K562 (cell line): ENCODE measurements at regions not wholly inside any gene's neighbourhood (a gene's known extent, or its start where the extent isn't known, plus 50 kb on each side); places are given as distances from the start of the nearest gene placed in this dataset.

Experiments
- ATAC-seq: fragments of 200-7000 bp; cut with Tn5 transposase; 3 replicates; pipeline ENCODE4 v1.9.1; 2020; ENCODE audit warnings: moderate library complexity
- BruUV-seq: library from RNA; stranded (reverse); fragments of 400-500 nt; replicated peaks from 2 replicates; lab custom pipeline; 2021; lab: Mats Ljungman, UMichigan
- CTCF ChIA-PET: fragments of 300-600 bp; formaldehyde crosslinking; extraction: SDS; loops from one replicate; lab custom pipeline; 2021; ENCODE audit warnings: low intra/inter-chr PET ratio; lab: Yijun Ruan, JAX
- POLR2A ChIA-PET: fragments of 300-600, 350-650 bp; sonication (Branson Sonifier 250); formaldehyde crosslinking; extraction: SDS; loops from one replicate; lab custom pipeline; 2021; ENCODE audit warnings: antibody characterized with exemption, inconsistent platforms; lab: Yijun Ruan, JAX
- DNase-seq, 4 experiments: peaks; one replicate each; pipeline versions ENCODE4 v3.0.0 to v3.0.0-alpha.2; 2011 to 2018; ENCODE audit warnings: low spot score in 3 of 4, mixed read lengths in 3 of 4; ENCODE audit errors: extremely low read depth in 1 of 4
- FAIRE-seq: peaks from 2 replicates; lab custom pipeline; 2011; peaks lifted over from hg19 to GRCh38; lab: Jason Lieb, UNC
- H2AFZ ChIP-seq: 2 replicates; pipeline ENCODE4 v1.6.0; 2011; ENCODE audit warnings: low read depth, low read length, control low read depth, inconsistent platforms
- H3K27ac ChIP-seq: fragments of 200-600 bp; 3 replicates; pipeline ENCODE4 v1.8.0; 2011; ENCODE audit warnings: low read depth, mild to moderate bottlenecking, control low read depth, inconsistent platforms, low read length, moderate library complexity, mixed read lengths; ENCODE audit errors: extremely low read depth
- H3K27me3 ChIP-seq, 2 experiments: fragments of 300-600 bp in 1 of 2; 2 replicates in 1 of 2; 3 replicates in 1 of 2; pipeline versions ENCODE4 v1.6.0 to v1.8.0; 2011; ENCODE audit warnings: inconsistent platforms in 2 of 2, low read length in 2 of 2, mild to moderate bottlenecking in 1 of 2, mixed read lengths in 1 of 2, moderate library complexity in 1 of 2; ENCODE audit not compliant: control insufficient read depth in 2 of 2, insufficient read depth in 2 of 2
- H3K36me3 ChIP-seq: fragments of 300-600 bp; 3 replicates; pipeline ENCODE4 v1.8.0; 2011; ENCODE audit warnings: mild to moderate bottlenecking, low read length, inconsistent platforms; ENCODE audit not compliant: control insufficient read depth, insufficient read depth
- H3K4me1 ChIP-seq, 2 experiments: fragments of 200-600 bp in 1 of 2; replicated peaks in 1 of 2; 2 replicates in 1 of 2; 3 replicates in 1 of 2; pipeline versions ENCODE4 v1.5.1 to v1.8.0; 2011; ENCODE audit warnings: inconsistent platforms in 2 of 2, low read length in 2 of 2, mild to moderate bottlenecking in 1 of 2, mixed read lengths in 1 of 2, moderate library complexity in 1 of 2; ENCODE audit not compliant: control insufficient read depth in 2 of 2, insufficient read depth in 2 of 2
- H3K4me2 ChIP-seq: 2 replicates; pipeline ENCODE4 v1.6.1; 2011; ENCODE audit warnings: low read length, control low read depth, inconsistent platforms, mixed read lengths; ENCODE audit not compliant: insufficient read depth
- H3K4me3 ChIP-seq: fragments of 200-600 bp; sonication (generic), shearing (Covaris generic); 2 replicates; pipeline ENCODE4 v1.5.1; 2016; ENCODE audit warnings: control low read depth, inconsistent platforms
- H3K79me2 ChIP-seq: fragments of 200-600 bp; 3 replicates; pipeline ENCODE4 v1.8.0; 2011; ENCODE audit warnings: low read length, inconsistent platforms; ENCODE audit not compliant: control insufficient read depth, insufficient read depth
- H3K9ac ChIP-seq, 2 experiments: 2 replicates each; pipeline versions ENCODE4 v1.6.0 to v1.6.1; 2011; ENCODE audit warnings: low read depth in 2 of 2, low read length in 2 of 2, control low read depth in 1 of 2, inconsistent platforms in 1 of 2, mild to moderate bottlenecking in 1 of 2, mixed read lengths in 1 of 2; ENCODE audit not compliant: insufficient read depth in 1 of 2
- H3K9me1 ChIP-seq: one replicate; pipeline ENCODE4 v1.6.0; 2011; ENCODE audit warnings: inconsistent platforms, mild to moderate bottlenecking, low read length, moderate library complexity; ENCODE audit not compliant: control insufficient read depth, insufficient read depth
- H3K9me3 ChIP-seq: replicated peaks from 2 replicates; pipeline ENCODE4 v1.5.1; 2011; ENCODE audit warnings: low read depth, low read length, inconsistent platforms; ENCODE audit not compliant: control insufficient read depth, insufficient read depth
- H4K20me1 ChIP-seq: replicated peaks from 2 replicates; pipeline ENCODE4 v1.6.1; 2011; ENCODE audit warnings: low read length, inconsistent platforms, mixed read lengths; ENCODE audit not compliant: control insufficient read depth, insufficient read depth
- BRD4 ChIP-seq: fragments of 200-600 bp; sonication (generic); IDR thresholded peaks from 2 replicates; pipeline ENCODE4 v1.6.1; 2017; ENCODE audit warnings: inconsistent platforms
- CBFA2T3 ChIP-seq: fragments of 450-650 bp; IDR thresholded peaks from 2 replicates; pipeline ENCODE4 v1.6.1; 2017
- CXXC5 ChIP-seq: fragments of 250-450 bp; sonication (Bioruptor Pico); IDR thresholded peaks from 2 replicates; pipeline ENCODE4 v1.8.0; 2022; ENCODE audit warnings: inconsistent platforms, mild to moderate bottlenecking, moderate library complexity
- GATAD2B ChIP-seq: fragments of 450-650 bp; IDR thresholded peaks from 2 replicates; pipeline ENCODE4 v1.6.1; 2017; ENCODE audit warnings: mild to moderate bottlenecking, borderline replicate concordance
- HIVEP1 ChIP-seq: fragments of 250-450 bp; sonication (Bioruptor Pico); IDR thresholded peaks from 2 replicates; pipeline ENCODE4 v1.4.0; 2020; ENCODE audit warnings: mild to moderate bottlenecking
- NCOA2 ChIP-seq, 2 experiments: fragments of 450-650 bp; IDR thresholded peaks; 2 replicates each; pipeline ENCODE4 v1.6.1; 2018; ENCODE audit warnings: mild to moderate bottlenecking in 2 of 2, moderate library complexity in 1 of 2; ENCODE audit not compliant: partially characterized antibody in 2 of 2
- NFYB ChIP-seq: IDR thresholded peaks from 2 replicates; pipeline ENCODE4 v1.6.1; 2011; ENCODE audit warnings: mild to moderate bottlenecking, moderate library complexity; ENCODE audit not compliant: insufficient read length; ENCODE audit errors: extremely low read depth
- STAT5B ChIP-seq: fragments of 250-450 bp; sonication (Bioruptor Pico); IDR thresholded peaks from 2 replicates; pipeline ENCODE4 v1.8.0; 2021; ENCODE audit warnings: mild to moderate bottlenecking, inconsistent platforms
- TBP ChIP-seq: optimal IDR thresholded peaks from 2 replicates; pipeline ENCODE3; 2011; ENCODE audit warnings: low read depth, low read length, improper control_type of control experiment
- XRCC4 ChIP-seq: IDR thresholded peaks from one replicate; pipeline ENCODE4 v1.6.1; 2011; ENCODE audit not compliant: insufficient read depth, insufficient read length; ENCODE audit errors: extremely low read depth
- WGBS: fragments of 100-300 bp; shearing (Covaris generic); methylation state at CpG from one replicate; pipeline ENCODE4 v1.1.6; 2016; ENCODE audit warnings: low coverage, mixed read lengths; ENCODE audit not compliant: insufficient coverage; ENCODE audit errors: missing lambda C conversion rate; 5-methylcytosine and 5-hydroxymethylcytosine counted together
- in situ Hi-C: fragments of 300-500 bp; cut with MboI; formaldehyde crosslinking; loops from 4 replicates; pipeline ENCODE4 v1.15.0; 2018; ENCODE audit warnings: inconsistent platforms, mixed read lengths
- intact Hi-C: fragments of 100-400 bp; cut with micrococcal nuclease; formaldehyde crosslinking; loops from 2 replicates; pipeline ENCODE4 v1.14.2; 2022
- TF ChIP-seq, protein P1 (sequence below): fragments of 450-650 bp; IDR thresholded peaks from 2 replicates; pipeline ENCODE4 v1.6.1; 2018; ENCODE audit not compliant: partially characterized antibody
- TF ChIP-seq, protein P2 (sequence below): fragments of 450-650 bp; conservative IDR thresholded peaks from 2 replicates; pipeline ENCODE4 v1.6.1; 2016; ENCODE audit warnings: missing genetic modification characterization, low read depth, mild to moderate bottlenecking, control low read depth, missing compliant biosample characterization
- TF ChIP-seq, protein P3 (sequence below): fragments of 450-650 bp; IDR thresholded peaks from 2 replicates; pipeline ENCODE4 v1.6.1; 2016; ENCODE audit warnings: low read depth, mild to moderate bottlenecking, moderate library complexity
- TF ChIP-seq, protein P4 (sequence below): fragments of 450-650 bp; IDR thresholded peaks from 2 replicates; pipeline ENCODE4 v1.6.1; 2016; ENCODE audit warnings: antibody characterized with exemption

DNA sequence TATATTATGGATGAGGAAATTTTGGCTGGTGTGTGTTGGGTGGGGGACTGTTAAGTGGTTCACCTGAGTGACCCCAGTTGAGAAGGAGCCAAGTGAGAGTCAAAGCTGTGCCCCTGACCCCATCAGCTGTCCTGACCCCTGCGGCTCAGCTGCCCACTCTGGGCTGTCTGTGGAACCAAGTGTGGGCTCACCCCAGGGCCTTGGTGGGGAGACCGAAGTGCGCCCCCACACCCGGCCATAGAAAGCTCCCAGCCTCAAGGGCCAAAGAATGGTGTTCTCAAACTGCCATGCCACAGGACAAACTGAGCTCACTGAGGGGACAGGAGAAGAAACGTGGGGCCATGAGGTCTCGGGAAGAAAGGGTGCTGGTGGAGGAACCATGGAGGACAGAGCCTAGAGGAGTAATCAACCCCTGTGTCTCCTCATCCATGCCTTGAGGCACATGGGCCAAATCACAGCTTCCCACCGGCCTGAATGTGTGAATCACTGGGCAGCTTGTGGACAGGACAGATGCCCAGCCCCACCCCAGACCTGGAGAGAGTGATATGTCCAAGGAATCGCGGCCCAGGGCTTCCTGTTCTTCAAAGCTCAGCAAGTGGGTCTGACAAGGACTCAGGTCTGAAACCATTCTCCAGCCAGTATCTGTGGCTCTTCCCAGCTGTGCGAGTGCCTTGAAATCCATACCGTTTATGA, 86.2 kb upstream of the CACUL1 start:
- CTCF ChIA-PET = no interaction called here
- Histone ChIP-seq H3K27me3 (peaks cover 0 to 6% of the 10 kb centered on the region in 2 experiments; a peak in 2 of 5 replicates), H4K20me1 (no peaks in the 10 kb centered on the region), H2AFZ (no peak overlapping the region), H3K4me3 (no peak overlapping the region), H3K4me2 (no peak overlapping the region), H3K27ac (no peak overlapping the region), H3K9me3 (no peaks in the 10 kb centered on the region), H3K9me1 (no peaks in the 10 kb centered on the region), H3K4me1 (no peaks in the 10 kb centered on the region), H3K79me2 (no peaks in the 10 kb centered on the region), H3K9ac (no peak overlapping the region), H3K36me3 (no peaks in the 10 kb centered on the region)
- no peak for TF ChIP-seq BRD4
- TF ChIP-seq GATAD2B = no peak
- no peak for TF ChIP-seq XRCC4
- TF ChIP-seq CXXC5 (CRISPR knock-in tag) = no peak
- no peak for TF ChIP-seq HIVEP1 (CRISPR knock-in tag)
- TF ChIP-seq TBP = no peak
- TF ChIP-seq, protein P1, sequence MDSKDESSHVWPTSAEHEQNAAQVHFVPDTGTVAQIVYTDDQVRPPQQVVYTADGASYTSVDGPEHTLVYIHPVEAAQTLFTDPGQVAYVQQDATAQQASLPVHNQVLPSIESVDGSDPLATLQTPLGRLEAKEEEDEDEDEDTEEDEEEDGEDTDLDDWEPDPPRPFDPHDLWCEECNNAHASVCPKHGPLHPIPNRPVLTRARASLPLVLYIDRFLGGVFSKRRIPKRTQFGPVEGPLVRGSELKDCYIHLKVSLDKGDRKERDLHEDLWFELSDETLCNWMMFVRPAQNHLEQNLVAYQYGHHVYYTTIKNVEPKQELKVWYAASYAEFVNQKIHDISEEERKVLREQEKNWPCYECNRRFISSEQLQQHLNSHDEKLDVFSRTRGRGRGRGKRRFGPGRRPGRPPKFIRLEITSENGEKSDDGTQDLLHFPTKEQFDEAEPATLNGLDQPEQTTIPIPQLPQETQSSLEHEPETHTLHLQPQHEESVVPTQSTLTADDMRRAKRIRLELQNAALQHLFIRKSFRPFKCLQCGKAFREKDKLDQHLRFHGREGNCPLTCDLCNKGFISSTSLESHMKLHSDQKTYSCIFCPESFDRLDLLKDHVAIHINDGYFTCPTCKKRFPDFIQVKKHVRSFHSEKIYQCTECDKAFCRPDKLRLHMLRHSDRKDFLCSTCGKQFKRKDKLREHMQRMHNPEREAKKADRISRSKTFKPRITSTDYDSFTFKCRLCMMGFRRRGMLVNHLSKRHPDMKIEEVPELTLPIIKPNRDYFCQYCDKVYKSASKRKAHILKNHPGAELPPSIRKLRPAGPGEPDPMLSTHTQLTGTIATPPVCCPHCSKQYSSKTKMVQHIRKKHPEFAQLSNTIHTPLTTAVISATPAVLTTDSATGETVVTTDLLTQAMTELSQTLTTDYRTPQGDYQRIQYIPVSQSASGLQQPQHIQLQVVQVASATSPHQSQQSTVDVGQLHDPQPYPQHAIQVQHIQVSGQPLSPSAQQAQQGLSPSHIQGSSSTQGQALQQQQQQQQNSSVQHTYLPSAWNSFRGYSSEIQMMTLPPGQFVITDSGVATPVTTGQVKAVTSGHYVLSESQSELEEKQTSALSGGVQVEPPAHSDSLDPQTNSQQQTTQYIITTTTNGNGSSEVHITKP = no peak
- no peak for TF ChIP-seq STAT5B (CRISPR knock-in tag)
- TF ChIP-seq, protein P2, sequence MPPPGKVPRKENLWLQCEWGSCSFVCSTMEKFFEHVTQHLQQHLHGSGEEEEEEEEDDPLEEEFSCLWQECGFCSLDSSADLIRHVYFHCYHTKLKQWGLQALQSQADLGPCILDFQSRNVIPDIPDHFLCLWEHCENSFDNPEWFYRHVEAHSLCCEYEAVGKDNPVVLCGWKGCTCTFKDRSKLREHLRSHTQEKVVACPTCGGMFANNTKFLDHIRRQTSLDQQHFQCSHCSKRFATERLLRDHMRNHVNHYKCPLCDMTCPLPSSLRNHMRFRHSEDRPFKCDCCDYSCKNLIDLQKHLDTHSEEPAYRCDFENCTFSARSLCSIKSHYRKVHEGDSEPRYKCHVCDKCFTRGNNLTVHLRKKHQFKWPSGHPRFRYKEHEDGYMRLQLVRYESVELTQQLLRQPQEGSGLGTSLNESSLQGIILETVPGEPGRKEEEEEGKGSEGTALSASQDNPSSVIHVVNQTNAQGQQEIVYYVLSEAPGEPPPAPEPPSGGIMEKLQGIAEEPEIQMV (tag) = no peak
- TF ChIP-seq, protein P3, sequence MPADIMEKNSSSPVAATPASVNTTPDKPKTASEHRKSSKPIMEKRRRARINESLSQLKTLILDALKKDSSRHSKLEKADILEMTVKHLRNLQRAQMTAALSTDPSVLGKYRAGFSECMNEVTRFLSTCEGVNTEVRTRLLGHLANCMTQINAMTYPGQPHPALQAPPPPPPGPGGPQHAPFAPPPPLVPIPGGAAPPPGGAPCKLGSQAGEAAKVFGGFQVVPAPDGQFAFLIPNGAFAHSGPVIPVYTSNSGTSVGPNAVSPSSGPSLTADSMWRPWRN = no peak
- TF ChIP-seq NCOA2 (IDR thresholded peaks at IDR 0.05; ENCODE audit: partially characterized antibody in 2 of 2) = no peak
- TF ChIP-seq, protein P4, sequence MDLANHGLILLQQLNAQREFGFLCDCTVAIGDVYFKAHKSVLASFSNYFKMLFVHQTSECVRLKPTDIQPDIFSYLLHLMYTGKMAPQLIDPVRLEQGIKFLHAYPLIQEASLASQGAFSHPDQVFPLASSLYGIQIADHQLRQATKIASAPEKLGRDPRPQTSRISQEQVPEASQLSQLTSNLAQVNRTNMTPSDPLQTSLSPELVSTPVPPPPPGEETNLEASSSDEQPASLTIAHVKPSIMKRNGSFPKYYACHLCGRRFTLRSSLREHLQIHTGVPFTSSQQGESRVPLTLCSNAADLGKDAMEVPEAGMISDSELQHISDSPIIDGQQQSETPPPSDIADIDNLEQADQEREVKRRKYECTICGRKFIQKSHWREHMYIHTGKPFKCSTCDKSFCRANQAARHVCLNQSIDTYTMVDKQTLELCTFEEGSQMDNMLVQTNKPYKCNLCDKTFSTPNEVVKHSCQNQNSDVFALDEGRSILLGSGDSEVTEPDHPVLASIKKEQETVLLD = no peak
- no peak for TF ChIP-seq NFYB
- no peak for TF ChIP-seq CBFA2T3
- POLR2A ChIA-PET = no interaction called here
- no peak for FAIRE-seq
- no peak for ATAC-seq
- in situ Hi-C loops = no loop called here
- intact Hi-C loops = no loop called here
- no peak for DNase-seq
- BruUV-seq = no TSS peak
- WGBS = 7% methylated on average over 9 of the region's 11 CpGs
